ENCODE measurements at regions not wholly inside any gene's neighbourhood (a gene's known extent, or its start where the extent isn't known, plus 50 kb on each side); places are given as distances from the start of the nearest gene placed in this dataset.

DNA sequence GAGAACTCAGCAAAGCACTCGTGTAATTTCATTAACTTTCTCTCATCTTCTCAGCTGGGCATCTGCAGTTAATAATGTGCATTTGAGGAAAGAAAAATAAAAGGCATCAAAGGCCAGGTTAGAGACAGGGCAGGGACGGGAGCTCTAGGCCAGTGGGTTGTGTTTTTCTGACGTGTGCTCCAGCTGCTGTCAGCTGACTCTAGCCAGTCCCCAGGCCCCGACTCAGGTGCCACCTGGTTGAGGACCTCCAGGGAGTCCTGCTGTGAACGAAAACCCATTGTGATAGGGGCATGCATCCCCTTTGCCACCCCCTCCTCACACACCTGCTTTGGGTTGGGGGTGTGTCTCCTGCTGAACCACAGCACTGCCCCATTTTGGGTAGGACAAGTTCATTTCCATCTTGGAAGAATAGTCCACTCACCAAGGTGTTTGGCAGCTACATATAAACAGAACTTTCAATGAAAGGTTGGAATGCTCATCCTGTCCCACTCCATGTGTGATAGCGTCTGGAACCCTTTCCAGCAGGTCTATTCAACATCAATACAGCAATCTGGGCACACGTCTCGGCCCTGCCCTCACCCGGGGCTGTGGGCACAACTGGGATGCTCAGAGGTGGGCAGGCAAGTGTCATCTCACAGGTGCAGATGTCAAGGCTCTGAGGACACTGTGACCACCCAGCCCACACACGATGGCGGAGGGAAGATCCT lies 146.1 kb upstream of the FAM20C start:
- Mint-ChIP-seq H3K27ac (no peak overlapping the region), H3K27me3 (ENCODE audit: low read depth in 3 of 3) (peaks cover 0 to 5% (median 4%) of the 10 kb centered on the region in 3 donors), H3K36me3 (no peaks in the 10 kb centered on the region), H3K4me1 (no peaks in the 10 kb centered on the region), H3K4me3 (no peak overlapping the region), H3K9me3 (no peaks in the 10 kb centered on the region)
- DNase-seq = no peak

DNA sequence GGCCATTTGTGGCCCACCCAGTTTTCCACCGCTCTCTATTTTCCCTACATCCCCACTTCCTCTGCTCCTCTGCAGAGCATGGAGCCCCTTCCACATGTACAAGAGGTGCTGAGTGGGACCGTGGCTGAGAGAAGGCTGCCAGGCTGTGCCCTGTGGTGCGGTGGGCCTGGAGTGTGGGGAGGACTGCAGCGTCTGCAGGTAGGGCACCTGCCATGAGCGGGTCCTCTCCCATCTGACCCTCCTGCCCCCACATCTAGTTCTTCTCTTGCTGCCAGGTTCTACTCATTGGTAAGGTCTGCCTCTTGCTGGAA lies 145.6 kb upstream of the FAM20C start:
- Mint-ChIP-seq H3K9me3 (no peaks in the 10 kb centered on the region), H3K36me3 (no peaks in the 10 kb centered on the region), H3K27ac (no peak overlapping the region)

DNA sequence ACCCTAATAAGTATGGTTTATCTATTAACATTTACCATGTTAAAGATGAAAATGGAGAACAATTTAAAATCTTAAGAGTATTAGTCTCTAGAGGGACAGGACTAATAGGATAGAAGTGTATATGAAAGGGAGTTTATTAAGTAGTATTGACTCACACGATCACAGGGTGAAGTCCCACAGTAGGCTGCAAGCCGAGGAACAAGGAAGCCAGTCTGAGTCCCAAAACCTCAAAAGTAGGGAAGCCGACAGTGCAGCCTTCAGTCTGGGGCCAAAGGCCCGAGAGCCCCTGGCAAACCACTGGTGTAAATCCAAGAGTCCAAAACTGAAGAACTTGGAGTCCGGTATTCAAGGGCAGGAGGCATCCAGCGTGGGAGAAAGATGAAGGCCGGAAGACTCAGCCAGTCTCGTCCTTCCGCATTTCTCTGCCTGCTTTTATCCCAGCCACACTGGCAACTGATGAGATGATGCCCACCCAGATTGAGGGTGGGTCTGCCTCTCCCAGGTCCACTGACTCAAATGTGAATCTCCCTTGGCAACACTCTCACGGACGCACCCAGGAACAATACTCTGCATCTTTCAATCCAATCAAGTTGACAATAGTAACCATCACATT lies 140.8 kb upstream of the FAM20C start:
- H3K27ac Mint-ChIP-seq = no peak overlapping the region
- H3K36me3 Mint-ChIP-seq = no peaks in the 10 kb centered on the region
- no peak overlapping the region for H3K4me3 Mint-ChIP-seq

More for the DNA sequence above, 145.6 kb upstream of the FAM20C start:
- H3K27me3 Mint-ChIP-seq (ENCODE audit: low read depth in 3 of 3) = peaks cover 0 to 5% (median 4%) of the 10 kb centered on the region in 3 donors
- DNase-seq = no peak
- H3K4me3 Mint-ChIP-seq = no peak overlapping the region
- H3K4me1 Mint-ChIP-seq = no peaks in the 10 kb centered on the region

DNA sequence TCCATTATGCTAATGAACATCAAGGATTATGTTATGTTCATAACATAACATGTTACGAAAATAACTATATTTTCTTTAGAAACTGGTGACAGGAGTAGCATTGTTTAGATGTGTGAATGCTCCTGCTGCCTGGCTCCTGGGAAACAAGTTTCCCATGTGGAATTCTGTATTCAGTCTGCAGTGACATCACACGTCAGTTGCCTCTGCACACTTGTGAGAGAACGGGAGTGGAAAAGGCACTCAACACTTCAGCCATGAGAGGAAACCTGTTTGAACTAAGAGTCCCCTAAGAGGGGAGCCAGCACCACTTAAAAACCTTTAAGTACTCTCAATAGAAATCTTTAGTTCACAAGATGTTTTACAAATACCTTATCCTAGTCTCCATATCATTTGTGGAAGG lies 140.3 kb upstream of the FAM20C start:
- H3K27ac Mint-ChIP-seq = no peak overlapping the region
- no peak overlapping the region for H3K4me3 Mint-ChIP-seq
- H3K27me3 Mint-ChIP-seq (ENCODE audit: low read depth in 3 of 3) = peaks cover 0 to 6% (median 2%) of the 10 kb centered on the region in 3 donors
- no peak for DNase-seq
- no peaks in the 10 kb centered on the region for H3K9me3 Mint-ChIP-seq
- no peaks in the 10 kb centered on the region for H3K4me1 Mint-ChIP-seq
- no peaks in the 10 kb centered on the region for H3K36me3 Mint-ChIP-seq

More for the DNA sequence above, 140.8 kb upstream of the FAM20C start:
- Mint-ChIP-seq H3K27me3 (ENCODE audit: low read depth in 3 of 3) (peaks cover 0 to 6% (median 2%) of the 10 kb centered on the region in 3 donors), H3K9me3 (no peaks in the 10 kb centered on the region), H3K4me1 (no peaks in the 10 kb centered on the region)
- no peak for DNase-seq

DNA sequence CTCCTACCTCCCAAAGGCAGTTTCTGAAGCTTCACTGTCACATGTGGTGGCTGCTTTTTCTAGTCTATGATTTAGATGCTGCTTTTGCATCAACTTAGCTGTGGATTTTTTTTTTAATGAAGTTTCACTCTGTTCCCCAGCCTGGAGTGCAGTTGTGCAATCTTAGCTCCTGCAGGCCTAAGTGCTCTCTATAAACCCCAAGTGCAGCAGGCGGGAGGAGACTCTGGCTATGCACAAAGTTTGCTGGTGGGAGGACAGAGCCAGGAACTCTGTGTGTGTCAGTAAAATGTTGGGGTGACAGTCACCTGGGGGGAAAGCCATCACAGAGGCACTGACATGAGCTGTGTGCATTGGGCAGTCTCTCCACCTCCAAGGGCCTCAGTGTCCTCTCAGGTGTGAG lies 138.8 kb upstream of the FAM20C start:
- DNase-seq = no peak
- Mint-ChIP-seq H3K27ac (no peak overlapping the region), H3K27me3 (ENCODE audit: low read depth in 3 of 3) (peaks cover 0 to 6% (median 2%) of the 10 kb centered on the region in 3 donors), H3K4me1 (no peaks in the 10 kb centered on the region), H3K36me3 (no peaks in the 10 kb centered on the region), H3K4me3 (no peak overlapping the region), H3K9me3 (no peaks in the 10 kb centered on the region)

DNA sequence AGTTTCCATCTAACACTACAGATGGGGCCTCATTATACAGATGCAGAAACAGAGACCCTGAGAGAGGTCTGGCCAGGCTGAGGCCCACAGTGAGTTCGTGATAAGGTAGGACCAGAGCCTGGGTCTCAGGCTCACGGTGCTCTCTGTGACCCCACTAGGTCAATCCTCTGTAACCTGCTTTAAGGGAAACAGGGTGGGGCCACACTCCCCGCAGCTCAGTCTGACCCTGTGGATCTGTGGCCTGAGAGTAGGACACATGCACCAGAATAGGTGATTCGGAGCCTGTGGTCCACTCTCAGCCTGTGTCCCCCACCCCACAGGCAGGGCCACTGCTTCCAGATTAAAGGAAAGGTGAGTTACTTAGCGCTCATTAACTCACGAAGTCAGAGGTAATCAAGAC lies 137.8 kb upstream of the FAM20C start:
- no peak overlapping the region for H3K4me3 Mint-ChIP-seq
- peaks cover 0 to 6% (median 2%) of the 10 kb centered on the region in 3 donors for H3K27me3 Mint-ChIP-seq (ENCODE audit: low read depth in 3 of 3)
- H3K27ac Mint-ChIP-seq = no peak overlapping the region
- no peaks in the 10 kb centered on the region for H3K9me3 Mint-ChIP-seq
- H3K4me1 Mint-ChIP-seq = no peaks in the 10 kb centered on the region
- no peak for DNase-seq
- no peaks in the 10 kb centered on the region for H3K36me3 Mint-ChIP-seq

DNA sequence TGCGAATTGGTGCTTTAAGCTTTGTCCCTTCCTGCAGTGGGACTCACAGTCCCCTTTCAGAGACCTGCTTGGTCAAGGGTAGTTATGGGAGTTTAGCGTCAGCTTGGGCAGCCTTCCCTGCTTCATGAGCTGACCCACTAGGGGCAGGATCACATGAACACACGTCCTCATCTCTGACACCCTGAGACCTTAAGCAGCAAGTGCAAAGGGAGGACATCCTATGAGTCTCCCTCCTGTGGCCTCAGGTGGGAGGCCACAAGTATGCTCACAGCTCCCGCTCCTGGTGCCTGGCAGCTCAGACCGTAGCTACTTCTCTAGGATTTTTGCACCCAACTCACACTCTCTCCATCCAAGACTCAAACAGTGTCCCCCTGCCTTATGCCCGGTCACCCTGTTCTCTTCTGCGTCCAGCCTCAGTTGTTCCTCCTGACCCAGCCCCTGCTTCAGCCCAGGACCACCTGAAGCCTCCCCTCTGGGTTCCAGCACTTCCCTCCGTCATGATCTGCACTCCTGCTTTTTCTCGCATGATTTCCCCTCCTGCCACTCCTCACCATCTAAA lies 136.6 kb upstream of the FAM20C start:
- Mint-ChIP-seq H3K4me3 (no peak overlapping the region), H3K27ac (no peak overlapping the region), H3K9me3 (no peaks in the 10 kb centered on the region), H3K36me3 (no peaks in the 10 kb centered on the region), H3K4me1 (no peaks in the 10 kb centered on the region), H3K27me3 (ENCODE audit: low read depth in 3 of 3) (peaks cover 0 to 6% (median 2%) of the 10 kb centered on the region in 3 donors)
- no peak for DNase-seq

DNA sequence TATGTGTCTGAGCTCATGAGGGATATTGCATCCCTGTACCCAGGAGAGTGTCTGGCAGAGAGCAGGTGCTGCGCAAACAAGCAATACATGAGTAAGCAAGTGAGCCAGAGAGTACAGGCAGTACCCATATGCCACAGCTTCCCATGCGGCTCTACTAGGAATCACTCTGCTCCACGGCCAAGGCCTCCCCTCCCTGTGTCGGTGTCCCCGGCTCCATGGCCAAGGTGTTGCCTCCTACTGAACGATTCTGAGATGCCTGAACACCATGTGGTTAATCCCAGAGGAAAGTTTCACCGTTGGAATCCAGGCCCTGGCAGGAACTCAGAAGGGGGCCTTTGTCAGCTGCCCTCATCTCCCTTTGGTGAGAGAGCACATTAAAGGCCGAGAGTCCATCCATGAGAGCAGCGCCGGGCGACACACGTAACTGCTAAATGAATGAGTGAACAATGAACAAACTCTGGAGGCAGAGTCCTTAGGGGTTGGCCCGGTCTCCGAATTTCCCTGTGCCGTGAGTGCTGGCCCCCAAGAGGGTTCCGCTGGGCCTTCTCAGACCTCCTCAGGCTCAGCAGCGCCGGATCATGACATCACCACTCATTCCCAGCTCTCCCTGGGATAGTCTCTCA lies 136.0 kb upstream of the FAM20C start:
- no peaks in the 10 kb centered on the region for H3K9me3 Mint-ChIP-seq
- no peaks in the 10 kb centered on the region for H3K4me1 Mint-ChIP-seq
- H3K27me3 Mint-ChIP-seq (ENCODE audit: low read depth in 3 of 3) = peaks cover 0 to 3% (median 2%) of the 10 kb centered on the region in 3 donors
- no peak for DNase-seq
- no peak overlapping the region for H3K27ac Mint-ChIP-seq
- H3K4me3 Mint-ChIP-seq = no peak overlapping the region
- H3K36me3 Mint-ChIP-seq = no peaks in the 10 kb centered on the region

DNA sequence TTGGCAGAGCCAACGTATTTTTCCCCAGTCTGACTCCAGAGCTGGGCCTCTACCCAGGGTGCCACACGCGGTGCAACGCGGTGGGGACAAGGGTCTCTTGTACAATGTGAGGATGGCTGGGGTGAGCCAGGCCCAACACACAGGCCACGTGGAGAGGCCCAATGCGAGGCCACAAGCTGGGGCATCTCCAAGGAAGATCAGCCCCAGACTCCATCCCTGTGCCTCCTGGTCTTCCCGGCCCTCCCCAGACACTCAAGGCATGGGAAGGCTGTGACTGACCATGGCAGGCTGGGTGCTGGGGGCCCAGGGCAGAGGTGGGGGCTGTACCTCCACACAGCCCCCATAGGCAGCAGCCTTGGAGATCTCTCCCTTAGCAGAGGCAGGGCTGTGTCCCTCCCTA lies 135.3 kb upstream of the FAM20C start:
- no peaks in the 10 kb centered on the region for H3K36me3 Mint-ChIP-seq
- H3K9me3 Mint-ChIP-seq = no peaks in the 10 kb centered on the region
- no peak overlapping the region for H3K4me3 Mint-ChIP-seq
- H3K27ac Mint-ChIP-seq = no peak overlapping the region
- H3K27me3 Mint-ChIP-seq (ENCODE audit: low read depth in 3 of 3) = peaks cover 0 to 3% (median 2%) of the 10 kb centered on the region in 3 donors
- no peaks in the 10 kb centered on the region for H3K4me1 Mint-ChIP-seq
- no peak for DNase-seq

DNA sequence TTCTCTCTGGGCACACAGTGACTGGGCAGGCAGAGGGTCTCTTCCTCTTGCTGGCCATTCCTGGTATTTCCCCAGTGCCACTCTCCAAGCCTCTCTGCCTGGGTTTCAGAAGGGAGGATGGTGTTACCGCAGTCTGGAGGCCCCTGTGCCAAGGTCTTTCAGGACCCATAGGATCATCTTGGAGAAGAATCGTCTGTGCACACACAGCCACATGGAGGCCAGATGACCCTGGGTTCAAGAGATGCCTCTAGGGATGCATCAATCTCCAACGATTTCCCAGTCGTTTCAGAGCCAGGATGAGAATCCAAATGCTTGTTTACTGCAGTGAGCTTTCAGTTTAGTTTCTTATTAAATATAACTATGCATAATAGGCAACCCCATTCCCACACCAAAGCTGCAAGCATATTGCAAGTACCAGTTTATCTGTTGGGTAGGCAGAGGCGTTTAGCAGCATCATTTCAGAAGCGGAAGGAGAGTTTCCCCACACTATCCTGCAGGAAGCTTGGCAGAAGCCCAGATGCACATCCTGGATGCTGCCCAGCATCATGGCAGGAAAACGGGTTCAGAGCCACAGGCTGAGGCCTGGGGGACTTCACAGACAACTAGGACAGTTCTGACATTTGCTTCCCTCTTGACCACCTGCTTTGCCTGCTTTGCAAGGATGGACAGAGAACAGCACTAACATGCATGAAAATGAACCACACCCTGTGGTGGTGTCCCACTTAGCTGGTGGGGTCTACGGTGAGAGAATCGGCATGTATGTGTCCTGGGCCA lies 134.7 kb upstream of the FAM20C start:
- no peak for DNase-seq
- no peaks in the 10 kb centered on the region for H3K9me3 Mint-ChIP-seq
- no peak overlapping the region for H3K27ac Mint-ChIP-seq
- H3K36me3 Mint-ChIP-seq = no peaks in the 10 kb centered on the region
- H3K27me3 Mint-ChIP-seq (ENCODE audit: low read depth in 3 of 3) = peaks cover 0 to 3% (median 2%) of the 10 kb centered on the region in 3 donors
- no peak overlapping the region for H3K4me3 Mint-ChIP-seq
- H3K4me1 Mint-ChIP-seq = no peaks in the 10 kb centered on the region

DNA sequence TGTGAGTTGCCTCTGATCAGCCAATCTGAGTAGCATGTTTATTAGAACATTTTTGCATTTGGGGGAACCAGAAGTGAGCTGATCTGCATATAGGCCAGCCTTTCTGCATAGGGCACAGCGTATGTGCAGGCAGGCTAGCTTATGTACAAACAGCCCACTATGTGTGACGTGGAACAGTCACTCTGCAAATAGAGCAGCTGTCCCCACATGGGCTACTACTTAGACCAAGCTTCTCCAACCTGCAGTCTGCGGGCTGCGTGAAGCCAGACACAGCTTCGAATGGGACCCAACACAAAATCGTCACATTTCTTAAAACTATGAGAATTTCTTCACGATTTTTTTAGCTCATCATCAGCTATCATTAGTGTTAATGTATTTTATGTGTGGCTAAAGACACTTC lies 134.1 kb upstream of the FAM20C start:
- Mint-ChIP-seq H3K4me1 (no peaks in the 10 kb centered on the region), H3K4me3 (no peak overlapping the region), H3K36me3 (no peaks in the 10 kb centered on the region), H3K27ac (no peak overlapping the region), H3K27me3 (ENCODE audit: low read depth in 3 of 3) (peaks cover 0 to 3% (median 2%) of the 10 kb centered on the region in 3 donors), H3K9me3 (no peaks in the 10 kb centered on the region)
- no peak for DNase-seq

DNA sequence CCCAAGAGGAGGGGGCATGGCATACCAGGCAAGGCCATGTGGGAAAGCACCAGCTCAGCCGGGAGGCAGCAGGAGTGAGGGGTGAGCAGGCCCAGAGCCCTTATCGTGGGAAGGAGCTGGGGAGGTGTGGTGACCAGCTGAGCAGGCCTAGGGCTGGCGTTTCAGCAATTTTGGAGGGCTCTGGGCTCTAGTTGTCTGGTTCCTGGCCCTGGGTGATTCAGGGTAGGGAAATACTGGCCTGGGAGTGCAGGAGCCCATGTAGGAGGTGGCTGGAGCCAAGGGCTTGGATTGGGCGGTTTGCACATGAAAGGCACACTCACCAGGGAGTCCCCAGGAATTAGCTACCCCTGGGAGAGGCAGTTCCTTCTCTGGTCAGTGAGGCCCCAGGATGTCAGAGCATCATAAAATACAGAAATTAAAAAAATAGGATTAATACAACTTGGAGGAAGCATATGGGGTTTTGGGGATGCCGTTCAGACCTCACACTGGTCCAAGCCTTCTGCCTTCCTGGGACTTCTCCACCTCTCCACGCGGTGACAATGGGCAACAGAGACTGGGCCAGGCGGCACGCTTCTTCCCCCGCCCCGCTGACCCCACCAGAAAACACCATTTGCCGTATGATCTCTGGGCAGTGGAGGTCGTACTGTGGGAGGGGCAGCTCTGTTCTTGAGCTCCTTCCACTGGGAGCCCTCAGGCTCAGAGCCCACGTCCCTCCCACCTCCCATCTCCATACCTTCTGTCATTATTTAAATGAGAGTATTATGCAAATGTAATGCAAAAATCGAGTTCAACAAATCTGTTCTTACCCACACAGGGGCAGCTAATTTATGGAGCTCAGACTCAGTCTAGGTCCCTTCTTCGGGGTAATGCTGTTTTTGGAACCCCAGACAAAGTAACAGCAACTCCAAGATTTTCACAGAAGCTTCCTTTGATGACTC lies 133.0 kb upstream of the FAM20C start:
- Mint-ChIP-seq H3K4me1 (no peaks in the 10 kb centered on the region), H3K9me3 (no peaks in the 10 kb centered on the region)

DNA sequence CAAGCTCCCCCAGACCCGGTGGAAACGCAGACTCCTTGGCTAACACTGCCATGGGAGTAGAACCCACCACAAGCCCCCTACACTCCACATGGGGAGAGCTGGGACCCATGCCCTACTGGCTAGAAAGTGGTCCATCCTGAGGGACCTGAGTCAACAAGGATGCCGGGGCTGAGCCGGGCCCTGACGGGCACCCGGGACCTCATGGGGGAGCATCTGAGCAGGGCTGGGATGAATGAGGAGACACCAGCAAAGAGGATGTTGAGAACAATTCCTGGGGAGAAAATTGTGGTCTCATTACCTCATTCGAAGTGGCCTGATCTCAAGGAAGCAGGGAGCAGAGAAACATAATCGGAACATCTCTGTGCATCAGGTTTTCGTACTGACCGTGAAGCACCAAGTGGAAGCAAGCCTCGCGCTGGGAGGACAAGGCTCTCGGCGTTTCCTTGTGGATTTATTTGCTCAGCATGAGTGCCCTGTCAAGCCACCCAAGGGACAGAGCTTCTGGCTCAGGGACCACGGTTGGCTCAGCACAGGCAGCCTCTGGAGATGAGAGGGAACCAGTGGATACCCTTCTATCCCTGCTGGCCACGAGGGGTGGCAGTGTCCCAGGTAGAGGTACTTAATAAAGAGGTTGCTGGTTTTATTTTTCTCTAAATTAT lies 132.2 kb upstream of the FAM20C start:
- Mint-ChIP-seq H3K4me3 (no peak overlapping the region), H3K4me1 (no peaks in the 10 kb centered on the region), H3K9me3 (no peaks in the 10 kb centered on the region), H3K27ac (no peak overlapping the region), H3K36me3 (no peaks in the 10 kb centered on the region), H3K27me3 (ENCODE audit: low read depth in 3 of 3) (peaks cover 0 to 3% (median 2%) of the 10 kb centered on the region in 3 donors)
- no peak for DNase-seq

More for the DNA sequence above, 133.0 kb upstream of the FAM20C start:
- no peak for DNase-seq
- Mint-ChIP-seq H3K27me3 (ENCODE audit: low read depth in 3 of 3) (peaks cover 0 to 3% (median 2%) of the 10 kb centered on the region in 3 donors), H3K4me3 (no peak overlapping the region), H3K36me3 (no peaks in the 10 kb centered on the region), H3K27ac (no peak overlapping the region)
